ENCODE measurements at regions not wholly inside any gene's neighbourhood (a gene's known extent, or its start where the extent isn't known, plus 50 kb on each side); places are given as distances from the start of the nearest gene placed in this dataset.

GRCh38 chr5:159725475-159725874, 190.8 kb upstream of the ADRA1B start:
- FAIRE-seq, result no peak

GRCh38 chr5:159727167-159727566, 189.1 kb upstream of the ADRA1B start:
- DNase-seq (ENCODE audit: insufficient read length, low spot score) (no peak), FAIRE-seq (no peak)
- TF ChIP-seq POLR2AphosphoS5 (IDR thresholded peaks at IDR 0.05; ENCODE audit: low read depth, low read length), result no peak
- no peak for TF ChIP-seq POLR2A (IDR thresholded peaks at IDR 0.05; ENCODE audit: low read depth, low read length)
- TF ChIP-seq PAX5 (IDR thresholded peaks at IDR 0.05; ENCODE audit: insufficient read depth, low read length, severe bottlenecking), result no peak
- TF ChIP-seq POU2F2 (IDR thresholded peaks at IDR 0.05; ENCODE audit: low read depth, low read length), result no peak
- no peak for TF ChIP-seq TAF1 (IDR thresholded peaks at IDR 0.05; ENCODE audit: low read depth, low read length)
- TF ChIP-seq SPI1 (IDR thresholded peaks at IDR 0.05; ENCODE audit: low read depth, low read length), result no peak

More at GRCh38 chr5:159725475-159725874, 190.8 kb upstream of the ADRA1B start:
- TF ChIP-seq TAF1 (IDR thresholded peaks at IDR 0.05; ENCODE audit: low read depth, low read length) (no peak), POLR2AphosphoS5 (IDR thresholded peaks at IDR 0.05; ENCODE audit: low read depth, low read length) (no peak), SPI1 (IDR thresholded peaks at IDR 0.05; ENCODE audit: low read depth, low read length) (no peak), POU2F2 (IDR thresholded peaks at IDR 0.05; ENCODE audit: low read depth, low read length) (no peak), POLR2A (IDR thresholded peaks at IDR 0.05; ENCODE audit: low read depth, low read length) (no peak), PAX5 (IDR thresholded peaks at IDR 0.05; ENCODE audit: insufficient read depth, low read length, severe bottlenecking) (no peak)
- DNase-seq (ENCODE audit: insufficient read length, low spot score), result no peak

GRCh38 chr5:159730285-159730684, 186.0 kb upstream of the ADRA1B start:
- TF ChIP-seq POU2F2 (IDR thresholded peaks at IDR 0.05; ENCODE audit: low read depth, low read length) (no peak), SPI1 (IDR thresholded peaks at IDR 0.05; ENCODE audit: low read depth, low read length) (no peak), PAX5 (IDR thresholded peaks at IDR 0.05; ENCODE audit: insufficient read depth, low read length, severe bottlenecking) (no peak), POLR2AphosphoS5 (IDR thresholded peaks at IDR 0.05; ENCODE audit: low read depth, low read length) (no peak), TAF1 (IDR thresholded peaks at IDR 0.05; ENCODE audit: low read depth, low read length) (no peak), POLR2A (IDR thresholded peaks at IDR 0.05; ENCODE audit: low read depth, low read length) (no peak)
- no peak for FAIRE-seq

GRCh38 chr5:159732220-159732619, 184.1 kb upstream of the ADRA1B start:
- no peak for DNase-seq (ENCODE audit: insufficient read length, low spot score)
- TF ChIP-seq POLR2AphosphoS5 (IDR thresholded peaks at IDR 0.05; ENCODE audit: low read depth, low read length) (no peak), POLR2A (IDR thresholded peaks at IDR 0.05; ENCODE audit: low read depth, low read length) (no peak), SPI1 (IDR thresholded peaks at IDR 0.05; ENCODE audit: low read depth, low read length) (no peak), PAX5 (IDR thresholded peaks at IDR 0.05; ENCODE audit: insufficient read depth, low read length, severe bottlenecking) (no peak), TAF1 (IDR thresholded peaks at IDR 0.05; ENCODE audit: low read depth, low read length) (no peak), POU2F2 (IDR thresholded peaks at IDR 0.05; ENCODE audit: low read depth, low read length) (no peak)
- FAIRE-seq, result no peak

More at GRCh38 chr5:159730285-159730684, 186.0 kb upstream of the ADRA1B start:
- no peak for DNase-seq (ENCODE audit: insufficient read length, low spot score)

GRCh38 chr5:159734366-159734765, 181.9 kb upstream of the ADRA1B start:
- TF ChIP-seq POU2F2 (IDR thresholded peaks at IDR 0.05; ENCODE audit: low read depth, low read length) (no peak), TAF1 (IDR thresholded peaks at IDR 0.05; ENCODE audit: low read depth, low read length) (no peak), PAX5 (IDR thresholded peaks at IDR 0.05; ENCODE audit: insufficient read depth, low read length, severe bottlenecking) (no peak), SPI1 (IDR thresholded peaks at IDR 0.05; ENCODE audit: low read depth, low read length) (no peak), POLR2AphosphoS5 (IDR thresholded peaks at IDR 0.05; ENCODE audit: low read depth, low read length) (no peak), POLR2A (IDR thresholded peaks at IDR 0.05; ENCODE audit: low read depth, low read length) (no peak)
- FAIRE-seq (no peak), DNase-seq (ENCODE audit: insufficient read length, low spot score) (no peak)

GRCh38 chr5:159735036-159735435, 181.2 kb upstream of the ADRA1B start:
- no peak for TF ChIP-seq POLR2A (IDR thresholded peaks at IDR 0.05; ENCODE audit: low read depth, low read length)
- no peak for TF ChIP-seq PAX5 (IDR thresholded peaks at IDR 0.05; ENCODE audit: insufficient read depth, low read length, severe bottlenecking)
- TF ChIP-seq TAF1 (IDR thresholded peaks at IDR 0.05; ENCODE audit: low read depth, low read length), result no peak
- TF ChIP-seq SPI1 (IDR thresholded peaks at IDR 0.05; ENCODE audit: low read depth, low read length), result no peak
- TF ChIP-seq POLR2AphosphoS5 (IDR thresholded peaks at IDR 0.05; ENCODE audit: low read depth, low read length), result no peak
- TF ChIP-seq POU2F2 (IDR thresholded peaks at IDR 0.05; ENCODE audit: low read depth, low read length), result no peak
- no peak for FAIRE-seq
- DNase-seq (ENCODE audit: insufficient read length, low spot score), result no peak

GRCh38 chr5:159735749-159736660, 180.3 kb upstream of the ADRA1B start:
- FAIRE-seq (no peak), DNase-seq (ENCODE audit: insufficient read length, low spot score) (no peak)
- no peak for TF ChIP-seq POLR2A (IDR thresholded peaks at IDR 0.05; ENCODE audit: low read depth, low read length)
- no peak for TF ChIP-seq SPI1 (IDR thresholded peaks at IDR 0.05; ENCODE audit: low read depth, low read length)
- no peak for TF ChIP-seq POLR2AphosphoS5 (IDR thresholded peaks at IDR 0.05; ENCODE audit: low read depth, low read length)
- no peak for TF ChIP-seq PAX5 (IDR thresholded peaks at IDR 0.05; ENCODE audit: insufficient read depth, low read length, severe bottlenecking)
- TF ChIP-seq TAF1 (IDR thresholded peaks at IDR 0.05; ENCODE audit: low read depth, low read length), result no peak
- no peak for TF ChIP-seq POU2F2 (IDR thresholded peaks at IDR 0.05; ENCODE audit: low read depth, low read length)

- FAIRE-seq, result no peak
- no peak for TF ChIP-seq POLR2AphosphoS5 (IDR thresholded peaks at IDR 0.05; ENCODE audit: low read depth, low read length)
- DNase-seq (ENCODE audit: insufficient read length, low spot score), result no peak
Observed at GRCh38 chr5:159736844-159737243, 179.4 kb upstream of the ADRA1B start.

- TF ChIP-seq PAX5 (IDR thresholded peaks at IDR 0.05; ENCODE audit: insufficient read depth, low read length, severe bottlenecking), result no peak
- no peak for TF ChIP-seq TAF1 (IDR thresholded peaks at IDR 0.05; ENCODE audit: low read depth, low read length)
- no peak for TF ChIP-seq SPI1 (IDR thresholded peaks at IDR 0.05; ENCODE audit: low read depth, low read length)
- TF ChIP-seq POLR2AphosphoS5 (IDR thresholded peaks at IDR 0.05; ENCODE audit: low read depth, low read length), result no peak
- TF ChIP-seq POU2F2 (IDR thresholded peaks at IDR 0.05; ENCODE audit: low read depth, low read length), result no peak
- TF ChIP-seq POLR2A (IDR thresholded peaks at IDR 0.05; ENCODE audit: low read depth, low read length), result no peak
- DNase-seq (ENCODE audit: insufficient read length, low spot score) (no peak), FAIRE-seq (no peak)
Observed at GRCh38 chr5:159737263-159737662, 179.0 kb upstream of the ADRA1B start.
